ENCODE measurements at regions not wholly inside any gene's neighbourhood (a gene's known extent, or its start where the extent isn't known, plus 50 kb on each side); places are given as distances from the start of the nearest gene placed in this dataset.

- DNase-seq: no peak
These were observed 97.3 kb upstream of the ADAMTS16 start for GRCh38 chr5:5042806-5043205.

GRCh38 chr5:5043346-5043745 lies 96.8 kb upstream of the ADAMTS16 start:
- no peak for DNase-seq

- DNase-seq: no peak
These were observed 95.8 kb upstream of the ADAMTS16 start for GRCh38 chr5:5044247-5044840.

GRCh38 chr5:5046680-5047502 lies 93.2 kb upstream of the ADAMTS16 start:
- no peak for DNase-seq

GRCh38 chr5:5050801-5051200 lies 89.3 kb upstream of the ADAMTS16 start:
- no peak for DNase-seq

GRCh38 chr5:5055712-5056111 lies 84.4 kb upstream of the ADAMTS16 start:
- DNase-seq: no peak

GRCh38 chr5:5061836-5062235 lies 78.3 kb upstream of the ADAMTS16 start:
- DNase-seq: no peak

- no peak for DNase-seq
These were observed 77.4 kb upstream of the ADAMTS16 start for GRCh38 chr5:5062525-5063302.

GRCh38 chr5:5063533-5063953 lies 76.6 kb upstream of the ADAMTS16 start:
- no peak for DNase-seq

- no peak for DNase-seq
These were observed 74.7 kb upstream of the ADAMTS16 start for GRCh38 chr5:5065472-5065871.

GRCh38 chr5:5066276-5067186 lies 73.6 kb upstream of the ADAMTS16 start:
- no peak for DNase-seq

GRCh38 chr5:5069851-5070250 lies 70.3 kb upstream of the ADAMTS16 start:
- no peak for DNase-seq

GRCh38 chr5:5071554-5071953 lies 68.6 kb upstream of the ADAMTS16 start:
- DNase-seq: no peak

- no peak for DNase-seq
These were observed 62.9 kb upstream of the ADAMTS16 start for GRCh38 chr5:5077236-5077635.

GRCh38 chr5:5078009-5078897 lies 61.9 kb upstream of the ADAMTS16 start:
- DNase-seq: peak in 1 of 3 experiments; percentile 15

GRCh38 chr5:5079876-5080275 lies 60.3 kb upstream of the ADAMTS16 start:
- no peak for DNase-seq

- no peak for DNase-seq
These were observed 59.3 kb upstream of the ADAMTS16 start for GRCh38 chr5:5080790-5081189.

GRCh38 chr5:5085381-5085780 lies 54.7 kb upstream of the ADAMTS16 start:
- no peak for DNase-seq

- DNase-seq: no peak
These were observed 50.1 kb upstream of the ADAMTS16 start for GRCh38 chr5:5089895-5090649.

All from NCI-H1417 (cell line).